ENCODE measurements at regions not wholly inside any gene's neighbourhood (a gene's known extent, or its start where the extent isn't known, plus 50 kb on each side); places are given as distances from the start of the nearest gene placed in this dataset.
"Not testable (repeated sequence)": the region's sequence is repeated elsewhere in the genome, so short reads cannot be mapped to it uniquely, and the experiment has no call there.

GRCh38 chr13:64633948-64634347 is 2596.2 kb downstream of the PCDH9 start:
- DNase-seq (ENCODE audit: low read depth) = no peak
- TF ChIP-seq CTCF (conservative IDR thresholded peaks at IDR 0.05; ENCODE audit: control insufficient read depth, insufficient read depth, low read depth, low read length) = no peak
- no peak overlapping the region for H3K4me3 ChIP-seq (ENCODE audit: control insufficient read depth, low read depth, low read length)

DNA sequence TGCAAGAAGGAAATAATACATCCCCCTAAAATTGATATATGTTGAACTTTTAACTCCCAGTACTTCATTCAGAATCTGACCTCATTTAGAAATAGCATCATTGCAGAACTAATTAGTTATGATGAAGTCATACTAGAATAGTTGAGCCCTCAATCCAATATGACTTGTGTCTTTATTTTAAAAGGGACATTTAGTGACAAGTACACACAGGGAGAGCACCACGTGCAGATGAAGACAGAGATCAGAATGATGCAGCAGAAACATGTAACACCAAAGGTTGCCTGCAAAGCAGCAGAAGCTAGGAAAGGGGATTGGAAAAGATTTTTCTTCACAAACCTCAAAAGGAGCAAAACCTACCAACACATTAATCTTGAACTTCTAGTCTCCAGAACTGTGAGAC is 2602.5 kb downstream of the PCDH9 start:
- no peak overlapping the region for H3K4me3 ChIP-seq (ENCODE audit: control insufficient read depth, low read depth, low read length)
- no peak for TF ChIP-seq CTCF (conservative IDR thresholded peaks at IDR 0.05; ENCODE audit: control insufficient read depth, insufficient read depth, low read depth, low read length)
- no peak for DNase-seq (ENCODE audit: low read depth)

DNA sequence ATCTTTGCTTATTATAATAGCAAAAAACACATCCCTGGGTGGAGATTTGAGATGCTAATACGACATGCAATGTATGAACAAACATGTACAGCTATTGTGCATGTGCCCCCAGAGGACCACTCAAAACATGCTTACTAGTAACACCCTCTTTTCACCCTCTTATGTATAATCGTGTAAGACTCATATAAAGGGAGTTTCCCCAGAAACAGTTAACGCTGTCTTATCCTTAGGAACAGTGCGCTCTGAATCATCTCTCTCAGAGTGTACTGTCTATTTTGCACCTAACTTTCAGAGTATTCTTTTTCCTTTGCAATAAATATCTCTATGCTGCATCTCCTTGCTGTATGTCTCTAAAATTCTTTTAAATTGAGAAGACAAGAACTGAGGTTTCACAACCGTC is 2604.0 kb downstream of the PCDH9 start:
- no peak overlapping the region for H3K4me3 ChIP-seq (ENCODE audit: control insufficient read depth, low read depth, low read length)
- no peak for DNase-seq (ENCODE audit: low read depth)
- TF ChIP-seq CTCF (conservative IDR thresholded peaks at IDR 0.05; ENCODE audit: control insufficient read depth, insufficient read depth, low read depth, low read length) = no peak

GRCh38 chr13:64617231-64617630 is 2612.9 kb downstream of the PCDH9 start:
- DNase-seq (ENCODE audit: low read depth) = no peak
- H3K4me3 ChIP-seq (ENCODE audit: control insufficient read depth, low read depth, low read length) = no peak overlapping the region
- TF ChIP-seq CTCF (conservative IDR thresholded peaks at IDR 0.05; ENCODE audit: control insufficient read depth, insufficient read depth, low read depth, low read length) = no peak

DNA sequence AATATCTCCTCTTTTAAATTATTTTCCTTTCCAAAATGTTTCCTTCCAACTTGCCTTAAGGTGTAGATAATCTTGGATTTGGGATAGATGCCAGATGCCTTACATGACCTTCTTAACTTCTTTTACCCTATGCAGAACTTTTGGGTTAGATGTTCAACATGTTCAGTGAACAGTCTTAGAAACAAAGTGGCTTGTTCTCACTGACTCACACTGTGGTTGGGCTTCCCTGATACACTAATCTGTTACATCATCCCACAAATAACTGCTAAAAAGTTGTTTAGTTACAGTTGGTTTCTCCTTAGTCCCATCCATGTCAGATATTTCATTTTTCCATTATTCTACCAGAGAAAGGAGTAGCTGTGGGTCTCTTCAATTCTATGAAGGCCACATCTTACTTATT is 2638.2 kb downstream of the PCDH9 start:
- no peak for TF ChIP-seq CTCF (conservative IDR thresholded peaks at IDR 0.05; ENCODE audit: control insufficient read depth, insufficient read depth, low read depth, low read length)
- DNase-seq (ENCODE audit: low read depth) = peak; percentile 3

GRCh38 chr13:64579331-64579730 is 2650.8 kb downstream of the PCDH9 start:
- H3K4me3 ChIP-seq (ENCODE audit: control insufficient read depth, low read depth, low read length) = no peak overlapping the region
- TF ChIP-seq CTCF (conservative IDR thresholded peaks at IDR 0.05; ENCODE audit: control insufficient read depth, insufficient read depth, low read depth, low read length) = no peak
- DNase-seq (ENCODE audit: low read depth) = no peak

More for the DNA sequence above, 2638.2 kb downstream of the PCDH9 start:
- H3K4me3 ChIP-seq (ENCODE audit: control insufficient read depth, low read depth, low read length) = no peak overlapping the region

DNA sequence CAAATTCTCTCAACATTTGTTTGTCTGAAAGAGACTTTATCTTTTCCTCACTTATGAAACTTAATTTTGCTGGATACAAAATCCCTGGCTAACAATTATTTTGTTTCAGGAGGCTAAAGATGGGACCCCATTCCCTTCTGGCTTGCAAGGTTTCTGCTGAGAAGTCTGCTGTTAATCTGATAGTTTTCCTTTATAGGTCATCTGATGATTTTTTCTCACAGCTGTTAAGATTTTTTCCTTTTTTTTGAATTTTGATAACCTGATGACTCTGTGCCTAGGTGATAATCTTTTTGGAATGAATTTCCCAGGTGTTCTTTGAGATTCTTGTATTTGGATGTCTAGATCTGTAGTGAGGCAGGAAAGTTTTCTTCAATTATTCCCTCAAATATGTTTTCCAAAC is 2661.4 kb downstream of the PCDH9 start:
- no peak for DNase-seq (ENCODE audit: low read depth)
- H3K4me3 ChIP-seq (ENCODE audit: control insufficient read depth, low read depth, low read length) = no peak overlapping the region
- no peak for TF ChIP-seq CTCF (conservative IDR thresholded peaks at IDR 0.05; ENCODE audit: control insufficient read depth, insufficient read depth, low read depth, low read length)

DNA sequence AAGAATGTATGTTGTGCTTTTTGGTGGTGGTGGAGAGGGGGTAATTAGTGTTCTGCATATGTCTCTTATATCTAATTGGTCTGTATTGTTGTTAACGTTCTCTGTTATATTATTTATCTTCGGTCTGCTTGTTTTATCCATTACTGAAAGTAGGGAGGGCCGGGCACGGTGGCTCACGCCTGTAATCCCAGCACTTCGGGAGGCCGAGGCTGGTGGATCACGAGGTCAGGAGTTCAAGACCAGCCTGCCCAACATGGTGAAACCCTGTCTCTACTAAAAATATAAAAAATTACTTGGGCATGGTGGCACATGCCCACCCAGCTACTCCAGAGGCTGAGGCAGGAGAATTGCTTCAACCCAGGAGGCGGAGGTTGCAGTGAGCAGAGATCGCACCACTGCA is 2672.1 kb downstream of the PCDH9 start:
- H3K4me3 ChIP-seq (ENCODE audit: control insufficient read depth, low read depth, low read length); DNase-seq (ENCODE audit: low read depth): not testable (repeated sequence)

All from fibroblast of mammary gland (primary cell).